Common myeloid progenitor, CD34-positive (primary cell): ENCODE measurements at regions not wholly inside any gene's neighbourhood (a gene's known extent, or its start where the extent isn't known, plus 50 kb on each side); places are given as distances from the start of the nearest gene placed in this dataset.

Source experiments
- CTCF ChIA-PET: fragments of 350-600 bp; sonication (Branson Sonifier 250); formaldehyde crosslinking; loops from one replicate; lab custom pipeline; 2021; ENCODE audit warnings: antibody characterized with exemption; lab: Charles Lee
- POLR2A ChIA-PET: fragments of 350-600 bp; sonication (Branson Sonifier 250); formaldehyde crosslinking; loops from one replicate; lab custom pipeline; 2021; ENCODE audit warnings: antibody characterized with exemption; lab: Charles Lee
- DNase-seq, 3 donors: peaks; one replicate each; pipeline versions ENCODE4 v3.0.0 to v3.0.0-alpha.2; 2013
- H3K27ac ChIP-seq, 2 experiments: 1 replicate in 1 of 2; 2 replicates in 1 of 2; pipeline ENCODE4 v1.7.0; 2013; ENCODE audit warnings: inconsistent platforms in 2 of 2, low read length in 2 of 2, mild to moderate bottlenecking in 2 of 2, low read depth in 1 of 2, moderate library complexity in 1 of 2; ENCODE audit not compliant: severe bottlenecking in 2 of 2, insufficient read depth in 1 of 2, poor library complexity in 1 of 2
- H3K27me3 ChIP-seq, 5 experiments: replicated peaks in 2 of 5; 1 replicate in 3 of 5; 2 replicates in 2 of 5; pipeline versions ENCODE4 v1.6.1 to v1.7.0; 2013; ENCODE audit warnings: low read length in 4 of 5, mild to moderate bottlenecking in 2 of 5, moderate library complexity in 2 of 5, inconsistent platforms in 1 of 5; ENCODE audit not compliant: insufficient read depth in 5 of 5, control insufficient read depth in 4 of 5
- H3K36me3 ChIP-seq, 4 experiments: 1 replicate in 2 of 4; 2 replicates in 2 of 4; pipeline versions ENCODE4 v1.6.1 to v1.7.0; 2013; ENCODE audit warnings: low read length in 3 of 4, control low read depth in 1 of 4, mild to moderate bottlenecking in 1 of 4; ENCODE audit not compliant: control insufficient read depth in 4 of 4, insufficient read depth in 4 of 4
- H3K4me1 ChIP-seq, 4 experiments: 1 replicate in 3 of 4; 2 replicates in 1 of 4; pipeline versions ENCODE4 v1.6.1 to v1.7.1; 2013; ENCODE audit warnings: low read length in 3 of 4, mild to moderate bottlenecking in 3 of 4, control low read depth in 1 of 4, inconsistent platforms in 1 of 4, moderate library complexity in 1 of 4; ENCODE audit not compliant: control insufficient read depth in 4 of 4, insufficient read depth in 4 of 4; ENCODE audit errors: control extremely low read depth in 1 of 4
- H3K4me3 ChIP-seq, 7 experiments: 1 replicate in 4 of 7; 2 replicates in 3 of 7; pipeline versions ENCODE4 v1.5.1 to v1.7.0; 2013; ENCODE audit warnings: mild to moderate bottlenecking in 7 of 7, low read length in 6 of 7, moderate library complexity in 6 of 7, inconsistent platforms in 2 of 7, low read depth in 2 of 7, control low read depth in 1 of 7; ENCODE audit not compliant: insufficient read depth in 4 of 7, control insufficient read depth in 1 of 7; ENCODE audit errors: extremely low read depth in 1 of 7
- H3K9me3 ChIP-seq, 5 experiments: 1 replicate in 4 of 5; 2 replicates in 1 of 5; pipeline versions ENCODE4 v1.6.1 to v1.7.1; 2013; ENCODE audit warnings: low read length in 4 of 5, mild to moderate bottlenecking in 2 of 5, inconsistent platforms in 1 of 5, low read depth in 1 of 5, moderate library complexity in 1 of 5; ENCODE audit not compliant: control insufficient read depth in 4 of 5, insufficient read depth in 2 of 5; ENCODE audit errors: control extremely low read depth in 1 of 5
- WGBS: methylation state at CpG from one replicate; pipeline ENCODE4 v1.1.5; 2013; ENCODE audit not compliant: insufficient coverage; 5-methylcytosine and 5-hydroxymethylcytosine counted together

GRCh38 chr3:117567382-117567781, 857.8 kb downstream of the TUSC7 start:
- Histone ChIP-seq H3K4me1 (no peaks in the 10 kb centered on the region), H3K36me3 (no peaks in the 10 kb centered on the region), H3K27me3 (no peaks in the 10 kb centered on the region), H3K27ac (no peak overlapping the region), H3K4me3 (no peak overlapping the region), H3K9me3 (no peaks in the 10 kb centered on the region)
- 76% methylated on average over 2 of the region's 3 CpGs for WGBS
- POLR2A ChIA-PET: no interaction called here
- DNase-seq: no peak
- CTCF ChIA-PET: no interaction called here

- Histone ChIP-seq H3K4me1 (no peaks in the 10 kb centered on the region), H3K9me3 (no peaks in the 10 kb centered on the region), H3K27me3 (no peaks in the 10 kb centered on the region), H3K4me3 (no peak overlapping the region), H3K36me3 (no peaks in the 10 kb centered on the region), H3K27ac (no peak overlapping the region)
- ChIA-PET CTCF (no interaction called here), POLR2A (no interaction called here)
- no peak for DNase-seq
Observed at GRCh38 chr3:117567906-117568305, 858.3 kb downstream of the TUSC7 start.

- H3K4me3 ChIP-seq: no peak overlapping the region
- H3K4me1 ChIP-seq: no peaks in the 10 kb centered on the region
- no peak overlapping the region for H3K27ac ChIP-seq
- no peaks in the 10 kb centered on the region for H3K9me3 ChIP-seq
- no peak for DNase-seq
- H3K27me3 ChIP-seq: no peaks in the 10 kb centered on the region
- ChIA-PET POLR2A (no interaction called here), CTCF (interaction anchor here (0.6 kb wide), 1 partner anchor 116 kb away, joined by 3 read pairs; no protein-coding TSS in a partner anchor)
- H3K36me3 ChIP-seq: no peaks in the 10 kb centered on the region
- 100% methylated on average over 1 of the region's 1 CpG for WGBS
Observed at GRCh38 chr3:117572786-117573185, 863.2 kb downstream of the TUSC7 start.

GRCh38 chr3:117580806-117581205, 871.2 kb downstream of the TUSC7 start:
- WGBS: 49% methylated on average over 2 of the region's 2 CpGs
- DNase-seq: no peak
- Histone ChIP-seq H3K27ac (no peak overlapping the region), H3K36me3 (no peaks in the 10 kb centered on the region), H3K4me1 (no peaks in the 10 kb centered on the region), H3K9me3 (no peaks in the 10 kb centered on the region), H3K27me3 (no peaks in the 10 kb centered on the region), H3K4me3 (no peak overlapping the region)
- POLR2A ChIA-PET: no interaction called here
- CTCF ChIA-PET: no interaction called here

- no peaks in the 10 kb centered on the region for H3K36me3 ChIP-seq
- CTCF ChIA-PET: no interaction called here
- no peaks in the 10 kb centered on the region for H3K4me1 ChIP-seq
- POLR2A ChIA-PET: no interaction called here
- peaks cover 0 to 3% (median 0%) of the 10 kb centered on the region in 5 experiments for H3K27me3 ChIP-seq
- peaks cover 0 to 2% (median 0%) of the 10 kb centered on the region in 5 experiments for H3K9me3 ChIP-seq
- no peak overlapping the region for H3K27ac ChIP-seq
- H3K4me3 ChIP-seq: no peak overlapping the region
- DNase-seq: no peak
Observed at GRCh38 chr3:117586161-117586560, 876.6 kb downstream of the TUSC7 start.

GRCh38 chr3:117587416-117587815, 877.8 kb downstream of the TUSC7 start:
- Histone ChIP-seq H3K4me3 (no peak overlapping the region), H3K27ac (no peak overlapping the region), H3K9me3 (peaks cover 0 to 2% (median 0%) of the 10 kb centered on the region in 5 experiments), H3K36me3 (no peaks in the 10 kb centered on the region), H3K27me3 (peaks cover 0 to 3% (median 0%) of the 10 kb centered on the region in 5 experiments), H3K4me1 (no peaks in the 10 kb centered on the region)
- WGBS: 100% methylated on average over 1 of the region's 2 CpGs
- ChIA-PET CTCF (no interaction called here), POLR2A (no interaction called here)
- DNase-seq: no peak

GRCh38 chr3:117589454-117589853, 879.9 kb downstream of the TUSC7 start:
- H3K4me1 ChIP-seq: no peaks in the 10 kb centered on the region
- H3K27ac ChIP-seq: no peak overlapping the region
- peaks cover 0 to 2% (median 0%) of the 10 kb centered on the region in 5 experiments for H3K9me3 ChIP-seq
- no peak overlapping the region for H3K4me3 ChIP-seq
- no peaks in the 10 kb centered on the region for H3K36me3 ChIP-seq
- ChIA-PET CTCF (no interaction called here), POLR2A (no interaction called here)
- peaks cover 0 to 3% (median 0%) of the 10 kb centered on the region in 5 experiments for H3K27me3 ChIP-seq
- DNase-seq: no peak
- WGBS: no CpG with 5 or more reads among the region's 2 CpGs
